SU-DHL-6 (cell line): ENCODE measurements at regions not wholly inside any gene's neighbourhood (a gene's known extent, or its start where the extent isn't known, plus 50 kb on each side); places are given as distances from the start of the nearest gene placed in this dataset.

Source experiments
- H2AFZ ChIP-seq: fragments of 200-600 bp; sonication (generic); 2 replicates; pipeline ENCODE4 v1.6.1; 2014; ENCODE audit warnings: low read depth, mild to moderate bottlenecking, moderate library complexity, mixed read lengths, antibody characterized with exemption, low read length; ENCODE audit not compliant: severe bottlenecking
- H3F3A ChIP-seq: fragments of 200-600 bp; shearing (Covaris generic); 2 replicates; pipeline ENCODE4 v1.6.0; 2016; ENCODE audit warnings: antibody characterized with exemption, mild to moderate bottlenecking; ENCODE audit not compliant: insufficient read depth
- H3K27ac ChIP-seq: fragments of 200-600 bp; sonication (generic); 2 replicates; pipeline ENCODE4 v1.5.1; 2016; ENCODE audit warnings: low read depth, mild to moderate bottlenecking, low read length, moderate library complexity, mixed read lengths
- H3K27me3 ChIP-seq: fragments of 200-600 bp; sonication (generic), shearing (Covaris generic); 2 replicates; pipeline ENCODE4 v1.6.0; 2014; ENCODE audit warnings: mild to moderate bottlenecking, low read length
- H3K36me3 ChIP-seq: fragments of 200-600 bp; sonication (generic); 2 replicates; pipeline ENCODE4 v1.6.1; 2014; ENCODE audit warnings: mild to moderate bottlenecking, low read length, mixed read lengths
- H3K4me2 ChIP-seq: fragments of 300-600, 200-600 bp; shearing (Covaris generic), sonication (generic); 2 replicates; pipeline ENCODE4 v1.6.0; 2014; ENCODE audit warnings: low read length, low read depth, mild to moderate bottlenecking; ENCODE audit not compliant: poor library complexity, severe bottlenecking
- H3K4me3 ChIP-seq: fragments of 200-600 bp; sonication (generic); 2 replicates; pipeline ENCODE4 v1.5.1; 2014; ENCODE audit warnings: antibody characterized with exemption, low read length, mild to moderate bottlenecking, mixed read lengths; ENCODE audit not compliant: insufficient read depth, poor library complexity, severe bottlenecking
- H3K79me2 ChIP-seq: fragments of 200-600 bp; sonication (generic); 2 replicates; pipeline ENCODE4 v1.6.1; 2014; ENCODE audit warnings: mild to moderate bottlenecking, low read length, moderate library complexity; ENCODE audit not compliant: insufficient read depth
- H3K9ac ChIP-seq: fragments of 200-600 bp; sonication (generic); 2 replicates; pipeline ENCODE4 v1.7.0; 2014; ENCODE audit warnings: mild to moderate bottlenecking, low read length
- H3K9me2 ChIP-seq: fragments of 200-600 bp; sonication (generic); replicated peaks from 2 replicates; pipeline ENCODE4 v1.6.1; 2014; ENCODE audit warnings: low read length; ENCODE audit not compliant: insufficient read depth
- H3K9me3 ChIP-seq: fragments of 200-600 bp; sonication (generic); 2 replicates; pipeline ENCODE4 v1.6.1; 2014; ENCODE audit warnings: low read length, mixed read lengths; ENCODE audit not compliant: insufficient read depth
- H4K20me1 ChIP-seq: fragments of 200-600 bp; sonication (generic); 2 replicates; pipeline ENCODE4 v1.6.1; 2014; ENCODE audit warnings: low read depth, mild to moderate bottlenecking, antibody characterized with exemption, low read length, moderate library complexity, mixed read lengths
- CTCF ChIP-seq: fragments of 200-600 bp; sonication (generic); IDR thresholded peaks from one replicate; pipeline ENCODE4 v1.5.1; 2017; ENCODE audit warnings: antibody characterized with exemption, mild to moderate bottlenecking, low read length, moderate library complexity; ENCODE audit not compliant: insufficient read depth, poor library complexity, severe bottlenecking
- EZH2phosphoT487 ChIP-seq: fragments of 200-600 bp; sonication (generic), shearing (Covaris generic); conservative IDR thresholded peaks from 2 replicates; pipeline ENCODE4 v1.6.1; 2018; ENCODE audit warnings: mild to moderate bottlenecking, antibody characterized with exemption, low read length, moderate library complexity, mixed read lengths

- no peaks in the 10 kb centered on the region for H3K27me3 ChIP-seq
- H3K4me2 ChIP-seq: no peak overlapping the region
- H3F3A ChIP-seq: no peaks in the 10 kb centered on the region
- TF ChIP-seq CTCF (no peak), EZH2phosphoT487 (no peak)
- H3K9me2 ChIP-seq: no peaks in the 10 kb centered on the region
- H3K4me3 ChIP-seq: no peak overlapping the region
- no peak overlapping the region for H3K9ac ChIP-seq
- no peaks in the 10 kb centered on the region for H3K9me3 ChIP-seq
- no peaks in the 10 kb centered on the region for H4K20me1 ChIP-seq
- H3K79me2 ChIP-seq: no peaks in the 10 kb centered on the region
- H2AFZ ChIP-seq: no peak overlapping the region
- H3K36me3 ChIP-seq: no peaks in the 10 kb centered on the region
- H3K27ac ChIP-seq: no peak overlapping the region
Observed at GRCh38 chr22:26967282-26967681, 309.9 kb downstream of the MIAT start.

GRCh38 chr22:26968859-26969523 is 311.6 kb downstream of the MIAT start:
- no peak overlapping the region for H3K4me3 ChIP-seq
- no peaks in the 10 kb centered on the region for H3K9me2 ChIP-seq
- TF ChIP-seq CTCF (no peak), EZH2phosphoT487 (no peak)
- H3K9me3 ChIP-seq: no peaks in the 10 kb centered on the region
- H3F3A ChIP-seq: no peaks in the 10 kb centered on the region
- no peak overlapping the region for H3K27ac ChIP-seq
- no peak overlapping the region for H3K9ac ChIP-seq
- H2AFZ ChIP-seq: no peak overlapping the region
- H3K79me2 ChIP-seq: no peaks in the 10 kb centered on the region
- H3K36me3 ChIP-seq: no peaks in the 10 kb centered on the region
- H3K4me2 ChIP-seq: no peak overlapping the region
- H4K20me1 ChIP-seq: no peaks in the 10 kb centered on the region
- H3K27me3 ChIP-seq: no peaks in the 10 kb centered on the region

- Histone ChIP-seq H3K27ac (no peak overlapping the region), H3K4me2 (no peak overlapping the region), H3K9me3 (no peaks in the 10 kb centered on the region), H3K9me2 (no peaks in the 10 kb centered on the region), H3K36me3 (no peaks in the 10 kb centered on the region), H3K4me3 (no peak overlapping the region), H3K27me3 (no peaks in the 10 kb centered on the region), H3K79me2 (no peaks in the 10 kb centered on the region), H4K20me1 (no peaks in the 10 kb centered on the region), H3K9ac (no peak overlapping the region), H3F3A (no peaks in the 10 kb centered on the region), H2AFZ (no peak overlapping the region)
- no peak for TF ChIP-seq EZH2phosphoT487
- no peak for TF ChIP-seq CTCF
Observed at GRCh38 chr22:26970809-26971394, 313.5 kb downstream of the MIAT start.
